ENCODE measurements at regions not wholly inside any gene's neighbourhood (a gene's known extent, or its start where the extent isn't known, plus 50 kb on each side); places are given as distances from the start of the nearest gene placed in this dataset.
"Not testable (repeated sequence)": the region's sequence is repeated elsewhere in the genome, so short reads cannot be mapped to it uniquely, and the experiment has no call there.

DNA sequence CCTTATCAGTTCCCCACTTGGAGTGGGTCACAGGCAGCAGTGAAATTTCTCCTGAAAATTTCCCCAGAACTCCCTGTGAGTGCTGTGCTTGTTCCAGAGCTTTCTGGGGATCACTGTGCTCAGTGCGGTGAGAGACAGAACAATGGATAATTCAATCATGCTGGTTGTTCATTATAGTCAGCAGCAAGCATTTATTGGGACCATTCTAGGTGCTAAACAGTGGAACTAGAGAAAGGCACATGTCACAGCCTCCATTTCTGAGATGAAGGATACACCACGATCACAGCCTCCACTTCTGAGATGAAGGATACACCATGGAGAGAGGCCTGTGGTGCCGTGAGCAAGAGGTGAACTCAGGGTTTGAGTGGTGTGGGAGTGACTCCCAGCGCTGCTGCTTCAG lies 92.8 kb downstream of the TRIM69 start:
- H3K4me3 Mint-ChIP-seq; H3K27me3 ChIP-seq (ENCODE audit: insufficient read depth, low read length); DNase-seq; H3K36me3 Mint-ChIP-seq; H3K27ac Mint-ChIP-seq; intact Hi-C loops (cut with micrococcal nuclease); H3K9me3 Mint-ChIP-seq; CTCF ChIA-PET (ENCODE audit: partially characterized antibody); POLR2A ChIA-PET (ENCODE audit: partially characterized antibody); H3K36me3 ChIP-seq (ENCODE audit: insufficient read depth, low read length); H3K4me1 ChIP-seq (ENCODE audit: insufficient read depth, low read length); H3K4me3 ChIP-seq (ENCODE audit: low read length in 2 of 2); H3K27me3 Mint-ChIP-seq; H3K27ac ChIP-seq (ENCODE audit: low read depth, low read length); H3K9me3 ChIP-seq (ENCODE audit: control insufficient read depth in 1 of 2, low read length in 2 of 2): not testable (repeated sequence)
- peaks cover 8 to 12% (median 10%) of the 10 kb centered on the region in 4 donors for H3K4me1 Mint-ChIP-seq

DNA sequence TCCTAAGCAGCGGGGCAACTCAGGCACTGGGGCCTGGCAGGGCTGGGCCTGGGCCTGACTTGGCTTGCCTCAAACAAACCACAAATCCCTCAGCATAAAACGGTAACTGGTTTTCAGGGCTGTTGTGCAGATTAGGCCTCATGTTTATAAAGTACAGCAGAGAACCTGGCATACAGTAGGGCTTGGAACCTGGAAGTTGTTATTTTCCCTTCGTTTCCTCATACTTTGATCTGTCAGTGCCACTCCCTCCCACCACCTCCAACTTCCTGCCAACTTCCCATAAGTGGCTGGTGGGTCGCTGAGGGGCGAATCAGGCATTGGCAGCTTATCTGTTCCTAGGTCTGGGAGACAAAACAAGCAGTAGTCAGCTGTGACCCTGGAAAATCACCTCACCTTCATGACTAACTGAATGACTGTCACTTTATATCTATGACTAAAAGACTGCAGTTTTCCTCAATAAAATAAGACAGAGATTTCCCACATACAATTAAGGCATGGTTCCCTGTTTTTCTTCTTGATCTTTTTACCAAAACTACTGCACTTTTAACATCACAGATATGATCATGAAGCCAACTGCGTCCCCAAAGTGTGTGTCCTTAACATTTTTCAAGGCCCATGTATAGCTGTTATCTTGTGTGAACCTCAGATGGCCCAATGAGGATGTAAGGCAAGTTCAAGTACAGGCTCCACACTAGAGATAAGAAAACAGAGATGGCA lies 94.5 kb downstream of the TRIM69 start:
- DNase-seq; H3K4me3 ChIP-seq (ENCODE audit: low read length in 2 of 2); H3K36me3 ChIP-seq (ENCODE audit: insufficient read depth, low read length); H3K4me1 ChIP-seq (ENCODE audit: insufficient read depth, low read length); H3K9me3 ChIP-seq (ENCODE audit: control insufficient read depth in 1 of 2, low read length in 2 of 2); H3K27me3 ChIP-seq (ENCODE audit: insufficient read depth, low read length); H3K27me3 Mint-ChIP-seq; H3K36me3 Mint-ChIP-seq; H3K27ac ChIP-seq (ENCODE audit: low read depth, low read length); POLR2A ChIA-PET (ENCODE audit: partially characterized antibody); intact Hi-C loops (cut with micrococcal nuclease); H3K9me3 Mint-ChIP-seq: not testable (repeated sequence)
- Mint-ChIP-seq H3K27ac (peak overlapping the region; percentile 14 to 91 (median 85)), H3K4me3 (peak overlapping the region in 1 of 8 donors; percentile 24), H3K4me1 (peaks cover 8 to 12% (median 10%) of the 10 kb centered on the region in 4 donors)
- CTCF ChIA-PET (ENCODE audit: partially characterized antibody) = interaction anchor here (1.1 kb wide), 1 partner anchor 22 kb away, joined by 3 read pairs; no protein-coding TSS in a partner anchor

DNA sequence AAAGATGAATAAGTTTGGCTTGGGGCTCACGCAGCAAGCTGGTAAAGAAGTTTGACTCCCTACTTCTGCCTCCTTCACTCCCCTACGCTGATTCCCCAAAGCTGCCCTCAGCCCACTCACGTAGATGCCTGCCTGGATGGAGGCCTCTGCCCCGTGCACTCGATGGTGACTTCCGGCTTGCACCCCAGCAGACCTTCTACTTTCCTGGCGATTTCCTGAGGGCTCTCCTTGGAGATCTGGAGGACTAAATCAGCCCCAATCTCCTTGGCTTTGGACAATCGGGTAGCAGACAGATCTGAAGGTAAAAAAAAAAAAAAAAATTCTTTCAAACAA lies 95.0 kb downstream of the TRIM69 start:
- H3K27me3 Mint-ChIP-seq; H3K4me1 ChIP-seq (ENCODE audit: insufficient read depth, low read length); POLR2A ChIA-PET (ENCODE audit: partially characterized antibody); H3K9me3 Mint-ChIP-seq; H3K4me3 ChIP-seq (ENCODE audit: low read length in 2 of 2); intact Hi-C loops (cut with micrococcal nuclease); H3K36me3 Mint-ChIP-seq; H3K27ac ChIP-seq (ENCODE audit: low read depth, low read length); H3K9me3 ChIP-seq (ENCODE audit: control insufficient read depth in 1 of 2, low read length in 2 of 2); H3K4me3 Mint-ChIP-seq; DNase-seq; H3K27me3 ChIP-seq (ENCODE audit: insufficient read depth, low read length); H3K36me3 ChIP-seq (ENCODE audit: insufficient read depth, low read length): not testable (repeated sequence)
- H3K4me1 Mint-ChIP-seq = peaks cover 8 to 12% (median 10%) of the 10 kb centered on the region in 4 donors
- H3K27ac Mint-ChIP-seq = peak overlapping the region in 3 of 7 donors; percentile 38 to 91 (median 73)
- CTCF ChIA-PET (ENCODE audit: partially characterized antibody) = interaction anchor here (1.1 kb wide), 1 partner anchor 22 kb away, joined by 3 read pairs; no protein-coding TSS in a partner anchor

DNA sequence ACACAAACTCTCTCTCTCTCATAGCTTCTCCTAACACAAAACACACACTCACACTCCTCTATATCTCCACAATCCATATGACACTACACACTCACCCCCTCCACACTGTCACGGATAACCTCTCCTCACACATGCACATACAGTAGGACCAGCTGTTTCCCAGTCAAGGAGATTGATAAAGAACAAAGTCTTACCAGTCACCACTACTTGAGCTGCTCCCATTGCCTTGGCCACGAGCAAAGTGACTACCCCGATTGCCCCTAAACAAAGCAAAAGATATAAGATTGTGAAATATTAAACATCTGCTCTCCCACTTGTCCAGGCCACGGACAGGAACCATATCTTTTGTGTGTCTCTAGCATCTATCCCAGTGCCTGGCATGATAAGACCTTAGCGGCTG lies 95.8 kb downstream of the TRIM69 start:
- H3K4me3 ChIP-seq (ENCODE audit: low read length in 2 of 2); H3K27me3 ChIP-seq (ENCODE audit: insufficient read depth, low read length); H3K36me3 ChIP-seq (ENCODE audit: insufficient read depth, low read length); H3K4me3 Mint-ChIP-seq; H3K9me3 ChIP-seq (ENCODE audit: control insufficient read depth in 1 of 2, low read length in 2 of 2); H3K27ac ChIP-seq (ENCODE audit: low read depth, low read length); DNase-seq; CTCF ChIA-PET (ENCODE audit: partially characterized antibody); H3K36me3 Mint-ChIP-seq; H3K27me3 Mint-ChIP-seq; H3K9me3 Mint-ChIP-seq; POLR2A ChIA-PET (ENCODE audit: partially characterized antibody); H3K4me1 ChIP-seq (ENCODE audit: insufficient read depth, low read length); intact Hi-C loops (cut with micrococcal nuclease): not testable (repeated sequence)
- Mint-ChIP-seq H3K4me1 (peaks cover 8 to 12% (median 10%) of the 10 kb centered on the region in 4 donors), H3K27ac (peak overlapping the region in 3 of 7 donors; percentile 0 to 80 (median 7))

DNA sequence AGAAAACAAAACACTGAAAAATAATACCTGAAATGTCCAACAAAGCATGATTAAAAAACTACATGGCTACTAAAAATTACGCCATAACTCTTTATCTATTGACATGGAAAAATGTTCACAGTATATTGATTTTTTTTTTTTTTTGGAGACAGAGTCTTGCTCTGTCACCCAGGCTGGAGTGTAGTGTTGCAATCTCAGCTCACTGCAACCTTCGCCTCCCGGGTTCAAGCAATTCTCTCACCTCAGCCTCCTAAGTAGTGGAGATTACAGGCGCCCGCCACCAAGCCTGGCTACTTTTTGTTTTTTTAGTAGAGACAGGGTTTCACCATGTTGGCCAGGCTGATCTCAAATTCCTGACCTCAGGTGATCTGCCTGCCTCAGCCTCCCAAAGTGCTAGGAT lies 96.8 kb downstream of the TRIM69 start:
- H3K4me3 Mint-ChIP-seq; H3K27ac Mint-ChIP-seq; H3K36me3 ChIP-seq (ENCODE audit: insufficient read depth, low read length); H3K27ac ChIP-seq (ENCODE audit: low read depth, low read length); H3K27me3 ChIP-seq (ENCODE audit: insufficient read depth, low read length); H3K9me3 Mint-ChIP-seq; CTCF ChIA-PET (ENCODE audit: partially characterized antibody); H3K9me3 ChIP-seq (ENCODE audit: control insufficient read depth in 1 of 2, low read length in 2 of 2); H3K4me3 ChIP-seq (ENCODE audit: low read length in 2 of 2); H3K27me3 Mint-ChIP-seq; intact Hi-C loops (cut with micrococcal nuclease); H3K36me3 Mint-ChIP-seq; H3K4me1 ChIP-seq (ENCODE audit: insufficient read depth, low read length); POLR2A ChIA-PET (ENCODE audit: partially characterized antibody); DNase-seq: not testable (repeated sequence)
- H3K4me1 Mint-ChIP-seq = peaks cover 8 to 12% (median 10%) of the 10 kb centered on the region in 4 donors

DNA sequence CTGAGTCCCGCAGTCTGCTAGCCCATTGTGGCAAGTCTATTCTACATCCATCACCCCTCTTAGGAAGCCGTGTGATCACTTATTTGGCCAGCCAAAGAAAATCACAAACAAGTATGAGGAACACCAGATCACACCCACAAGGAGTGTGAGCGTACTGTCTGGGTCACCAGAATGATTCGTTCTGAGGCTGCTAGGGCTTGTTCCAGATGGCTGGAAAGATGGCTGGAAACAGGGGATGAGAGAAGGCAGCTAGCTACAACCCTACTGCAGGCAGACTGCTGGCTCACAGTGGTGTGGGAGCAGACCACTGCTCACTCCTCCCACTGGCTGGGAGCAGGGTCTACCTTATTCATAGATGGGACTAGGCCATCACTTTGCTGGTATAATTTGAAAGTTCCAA lies 97.4 kb downstream of the TRIM69 start:
- H3K36me3 Mint-ChIP-seq; intact Hi-C loops (cut with micrococcal nuclease); DNase-seq; CTCF ChIA-PET (ENCODE audit: partially characterized antibody); H3K36me3 ChIP-seq (ENCODE audit: insufficient read depth, low read length); H3K9me3 Mint-ChIP-seq; H3K27ac ChIP-seq (ENCODE audit: low read depth, low read length); H3K4me1 ChIP-seq (ENCODE audit: insufficient read depth, low read length); H3K4me3 ChIP-seq (ENCODE audit: low read length in 2 of 2); H3K27me3 ChIP-seq (ENCODE audit: insufficient read depth, low read length); H3K9me3 ChIP-seq (ENCODE audit: control insufficient read depth in 1 of 2, low read length in 2 of 2); H3K4me3 Mint-ChIP-seq; POLR2A ChIA-PET (ENCODE audit: partially characterized antibody); H3K27me3 Mint-ChIP-seq: not testable (repeated sequence)
- Mint-ChIP-seq H3K27ac (peak overlapping the region in 1 of 7 donors; percentile 23), H3K4me1 (peaks cover 8 to 12% (median 10%) of the 10 kb centered on the region in 4 donors)

DNA sequence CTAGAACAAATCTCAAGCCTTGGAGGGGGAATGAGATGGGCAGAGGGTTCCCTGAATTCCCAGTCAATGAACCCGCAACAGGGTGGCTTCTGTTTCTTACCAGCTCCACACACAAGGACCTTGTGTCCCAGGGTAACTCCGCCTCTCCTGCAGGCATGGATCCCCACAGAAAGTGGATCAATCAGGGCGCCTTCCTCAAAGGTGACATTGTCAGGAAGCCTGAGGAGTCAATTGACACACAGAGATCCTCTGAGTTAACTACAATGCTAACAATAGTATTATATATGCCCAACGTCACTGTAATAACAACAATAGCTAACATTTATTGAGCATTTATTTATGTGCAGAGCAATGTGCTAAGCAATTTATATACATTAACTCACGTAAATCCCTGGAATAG lies 98.8 kb downstream of the TRIM69 start:
- intact Hi-C loops (cut with micrococcal nuclease) = not testable (repeated sequence)
- peaks cover 8 to 12% (median 10%) of the 10 kb centered on the region in 4 donors for H3K4me1 Mint-ChIP-seq

DNA sequence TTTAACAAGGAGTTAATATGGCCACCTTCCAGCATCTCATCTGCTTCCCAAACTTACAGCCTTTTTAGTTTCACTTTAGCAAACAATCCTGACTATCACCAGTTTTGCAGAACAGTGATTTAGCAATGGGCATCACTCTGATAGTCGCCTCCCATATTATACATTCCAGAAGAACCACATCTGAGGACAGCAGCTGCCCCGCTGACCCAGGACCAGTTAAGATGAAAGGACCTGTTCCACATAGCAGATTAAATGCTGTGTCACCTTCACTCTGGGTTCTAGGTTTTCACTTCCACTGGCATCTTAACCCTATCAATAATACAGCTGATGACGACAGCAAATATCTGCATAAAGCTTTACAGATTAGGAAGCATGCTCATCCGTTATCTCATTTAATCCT lies 99.8 kb downstream of the TRIM69 start:
- Mint-ChIP-seq H3K9me3 (peaks cover 0 to 2% (median 0%) of the 10 kb centered on the region in 8 donors), H3K36me3 (no peaks in the 10 kb centered on the region), H3K4me3 (no peak overlapping the region), H3K27ac (no peak overlapping the region), H3K27me3 (no peaks in the 10 kb centered on the region), H3K4me1 (peaks cover 4 to 6% (median 4%) of the 10 kb centered on the region in 4 donors)
- intact Hi-C loops (cut with micrococcal nuclease) = no loop called here
- Histone ChIP-seq H3K27me3 (ENCODE audit: insufficient read depth, low read length) (no peaks in the 10 kb centered on the region), H3K36me3 (ENCODE audit: insufficient read depth, low read length) (no peaks in the 10 kb centered on the region), H3K9me3 (ENCODE audit: control insufficient read depth in 1 of 2, low read length in 2 of 2) (no peaks in the 10 kb centered on the region), H3K4me1 (ENCODE audit: insufficient read depth, low read length) (no peaks in the 10 kb centered on the region), H3K4me3 (ENCODE audit: low read length in 2 of 2) (no peak overlapping the region), H3K27ac (ENCODE audit: low read depth, low read length) (no peak overlapping the region)
- ChIA-PET CTCF (ENCODE audit: partially characterized antibody) (no interaction called here), POLR2A (ENCODE audit: partially characterized antibody) (no interaction called here)
- DNase-seq = no peak

More for the DNA sequence above, 98.8 kb downstream of the TRIM69 start:
- H3K9me3 ChIP-seq (ENCODE audit: control insufficient read depth in 1 of 2, low read length in 2 of 2); H3K9me3 Mint-ChIP-seq; CTCF ChIA-PET (ENCODE audit: partially characterized antibody); POLR2A ChIA-PET (ENCODE audit: partially characterized antibody); H3K27me3 Mint-ChIP-seq; H3K4me1 ChIP-seq (ENCODE audit: insufficient read depth, low read length); H3K27ac ChIP-seq (ENCODE audit: low read depth, low read length); H3K27me3 ChIP-seq (ENCODE audit: insufficient read depth, low read length); H3K4me3 ChIP-seq (ENCODE audit: low read length in 2 of 2); H3K4me3 Mint-ChIP-seq; DNase-seq; H3K36me3 Mint-ChIP-seq; H3K36me3 ChIP-seq (ENCODE audit: insufficient read depth, low read length); H3K27ac Mint-ChIP-seq: not testable (repeated sequence)
